ENCODE measurements at regions not wholly inside any gene's neighbourhood (a gene's known extent, or its start where the extent isn't known, plus 50 kb on each side); places are given as distances from the start of the nearest gene placed in this dataset.

DNA sequence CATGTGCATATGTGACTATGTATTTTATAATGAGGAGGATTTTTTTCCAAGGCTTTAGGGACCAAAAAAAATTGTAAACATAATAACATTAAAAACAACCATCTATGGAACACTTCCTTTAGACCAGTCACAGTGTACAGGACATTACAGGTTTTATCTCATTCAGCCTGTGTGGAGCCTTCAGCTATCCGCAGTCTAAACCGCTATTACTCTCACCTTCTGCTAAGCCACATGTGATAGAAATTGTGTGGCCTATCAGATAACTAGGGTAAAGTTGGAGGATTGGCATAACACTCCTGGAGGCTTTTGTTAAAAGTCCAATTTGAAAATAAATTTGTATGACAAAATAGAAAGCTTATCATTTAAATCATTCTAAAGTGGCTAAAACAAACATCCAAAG, 281.2 kb upstream of the TMTC1 start:
- TF ChIP-seq GATA1 (IDR thresholded peaks at IDR 0.05; ENCODE audit: low read depth, low read length): no peak
- TF ChIP-seq POLR2A (IDR thresholded peaks at IDR 0.05; ENCODE audit: low read length): no peak
